OCI-LY1 (cell line): ENCODE measurements at regions not wholly inside any gene's neighbourhood (a gene's known extent, or its start where the extent isn't known, plus 50 kb on each side); places are given as distances from the start of the nearest gene placed in this dataset.

Experiments
- H2AFZ ChIP-seq: fragments of 200-600 bp; sonication (generic), shearing (Covaris generic); 2 replicates; pipeline ENCODE4 v1.6.0; 2014; ENCODE audit warnings: antibody characterized with exemption, mild to moderate bottlenecking, low read length
- H3F3A ChIP-seq: fragments of 200-600 bp; sonication (generic), shearing (Covaris generic); 2 replicates; pipeline ENCODE4 v1.6.0; 2014; ENCODE audit warnings: mild to moderate bottlenecking, antibody characterized with exemption, low read length, moderate library complexity; ENCODE audit not compliant: insufficient read depth
- H3K27ac ChIP-seq: fragments of 200-600 bp; sonication (generic); 2 replicates; pipeline ENCODE4 v1.5.1; 2014; ENCODE audit warnings: low read length, mixed run types, mild to moderate bottlenecking, low read depth; ENCODE audit not compliant: poor library complexity, severe bottlenecking
- H3K27me3 ChIP-seq: fragments of 200-600 bp; sonication (generic); 2 replicates; pipeline ENCODE4 v1.6.0; 2014; ENCODE audit warnings: antibody characterized with exemption, mild to moderate bottlenecking, low read length, moderate library complexity; ENCODE audit not compliant: insufficient read depth
- H3K36me3 ChIP-seq: fragments of 200-600 bp; sonication (generic); 2 replicates; pipeline ENCODE4 v1.6.1; 2014; ENCODE audit warnings: mild to moderate bottlenecking, antibody characterized with exemption, low read length, moderate library complexity, mixed read lengths; ENCODE audit not compliant: insufficient read depth
- H3K4me1 ChIP-seq: fragments of 200-600 bp; sonication (generic); 2 replicates; pipeline ENCODE4 v1.5.1; 2014; ENCODE audit warnings: mild to moderate bottlenecking, low read length, moderate library complexity; ENCODE audit not compliant: insufficient read depth, severe bottlenecking
- H3K4me2 ChIP-seq: fragments of 200-600 bp; sonication (generic), shearing (Covaris generic); 2 replicates; pipeline ENCODE4 v1.6.1; 2014; ENCODE audit warnings: low read length
- H3K4me3 ChIP-seq: fragments of 200-600 bp; sonication (generic); 2 replicates; pipeline ENCODE4 v1.5.1; 2014; ENCODE audit warnings: low read length, low read depth, mild to moderate bottlenecking, mixed read lengths; ENCODE audit not compliant: poor library complexity, severe bottlenecking
- H3K79me2 ChIP-seq: fragments of 200-600 bp; shearing (Covaris generic); 2 replicates; pipeline ENCODE4 v1.6.1; 2016; ENCODE audit warnings: mixed run types, low read length, mixed read lengths; ENCODE audit not compliant: insufficient read depth
- H3K9ac ChIP-seq: fragments of 200-600 bp; sonication (generic), shearing (Covaris generic); 2 replicates; pipeline ENCODE4 v1.6.1; 2014; ENCODE audit warnings: mild to moderate bottlenecking, low read length, mixed read lengths
- H3K9me2 ChIP-seq: fragments of 200-600 bp; sonication (generic), shearing (Covaris generic); 2 replicates; pipeline ENCODE4 v1.6.1; 2014; ENCODE audit warnings: low read depth, mild to moderate bottlenecking, low read length, mixed read lengths
- H3K9me3 ChIP-seq: fragments of 200-600 bp; shearing (Covaris generic); 2 replicates; pipeline ENCODE4 v1.6.1; 2014; ENCODE audit warnings: low read length, mixed read lengths
- H4K20me1 ChIP-seq: fragments of 200-600 bp; sonication (generic), shearing (Covaris generic); 2 replicates; pipeline ENCODE4 v1.6.0; 2016; ENCODE audit warnings: mild to moderate bottlenecking, low read length; ENCODE audit not compliant: insufficient read depth
- EZH2 ChIP-seq: fragments of 200-600 bp; sonication (generic), shearing (Covaris generic); IDR thresholded peaks from 2 replicates; pipeline ENCODE4 v1.8.0; 2017; ENCODE audit warnings: borderline replicate concordance, mixed run types, mild to moderate bottlenecking, antibody characterized with exemption, low read length, moderate library complexity, mixed read lengths
- TF ChIP-seq, protein P1 (sequence below): fragments of 200-600 bp; sonication (generic), shearing (Covaris generic); IDR thresholded peaks from 2 replicates; pipeline ENCODE4 v1.5.1; 2017; ENCODE audit warnings: mild to moderate bottlenecking, antibody characterized with exemption, low read length, moderate library complexity, mixed read lengths

DNA sequence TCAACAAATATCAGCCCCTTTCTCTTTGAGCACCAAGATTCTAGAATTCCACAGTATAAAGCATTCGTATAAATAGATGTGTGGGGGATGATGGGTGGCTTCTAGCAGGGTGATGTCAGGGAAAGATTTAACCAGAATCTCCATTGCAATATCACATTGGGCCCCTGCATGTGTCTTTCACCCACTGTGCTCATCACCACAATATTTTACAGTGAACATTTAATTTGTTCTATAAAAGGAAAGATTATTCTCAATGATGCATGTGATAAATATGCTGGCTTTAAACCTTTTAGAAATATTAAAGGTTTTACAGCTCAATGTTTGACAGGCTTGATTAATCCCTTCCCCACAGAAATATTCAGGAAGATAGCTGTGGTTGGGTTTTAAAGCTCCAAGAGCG, 457.8 kb upstream of the DAB1 start:
- Histone ChIP-seq H3K36me3 (no peaks in the 10 kb centered on the region), H4K20me1 (no peaks in the 10 kb centered on the region), H3K9me2 (no peaks in the 10 kb centered on the region), H3K4me2 (no peak overlapping the region), H3K79me2 (no peaks in the 10 kb centered on the region), H3K27me3 (no peaks in the 10 kb centered on the region), H3F3A (no peaks in the 10 kb centered on the region), H2AFZ (no peak overlapping the region), H3K9ac (no peak overlapping the region), H3K27ac (no peak overlapping the region), H3K4me1 (no peaks in the 10 kb centered on the region), H3K9me3 (no peaks in the 10 kb centered on the region), H3K4me3 (no peak overlapping the region)
- TF ChIP-seq, protein P1, sequence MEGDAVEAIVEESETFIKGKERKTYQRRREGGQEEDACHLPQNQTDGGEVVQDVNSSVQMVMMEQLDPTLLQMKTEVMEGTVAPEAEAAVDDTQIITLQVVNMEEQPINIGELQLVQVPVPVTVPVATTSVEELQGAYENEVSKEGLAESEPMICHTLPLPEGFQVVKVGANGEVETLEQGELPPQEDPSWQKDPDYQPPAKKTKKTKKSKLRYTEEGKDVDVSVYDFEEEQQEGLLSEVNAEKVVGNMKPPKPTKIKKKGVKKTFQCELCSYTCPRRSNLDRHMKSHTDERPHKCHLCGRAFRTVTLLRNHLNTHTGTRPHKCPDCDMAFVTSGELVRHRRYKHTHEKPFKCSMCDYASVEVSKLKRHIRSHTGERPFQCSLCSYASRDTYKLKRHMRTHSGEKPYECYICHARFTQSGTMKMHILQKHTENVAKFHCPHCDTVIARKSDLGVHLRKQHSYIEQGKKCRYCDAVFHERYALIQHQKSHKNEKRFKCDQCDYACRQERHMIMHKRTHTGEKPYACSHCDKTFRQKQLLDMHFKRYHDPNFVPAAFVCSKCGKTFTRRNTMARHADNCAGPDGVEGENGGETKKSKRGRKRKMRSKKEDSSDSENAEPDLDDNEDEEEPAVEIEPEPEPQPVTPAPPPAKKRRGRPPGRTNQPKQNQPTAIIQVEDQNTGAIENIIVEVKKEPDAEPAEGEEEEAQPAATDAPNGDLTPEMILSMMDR, result no peak
- no peak for TF ChIP-seq EZH2

DNA sequence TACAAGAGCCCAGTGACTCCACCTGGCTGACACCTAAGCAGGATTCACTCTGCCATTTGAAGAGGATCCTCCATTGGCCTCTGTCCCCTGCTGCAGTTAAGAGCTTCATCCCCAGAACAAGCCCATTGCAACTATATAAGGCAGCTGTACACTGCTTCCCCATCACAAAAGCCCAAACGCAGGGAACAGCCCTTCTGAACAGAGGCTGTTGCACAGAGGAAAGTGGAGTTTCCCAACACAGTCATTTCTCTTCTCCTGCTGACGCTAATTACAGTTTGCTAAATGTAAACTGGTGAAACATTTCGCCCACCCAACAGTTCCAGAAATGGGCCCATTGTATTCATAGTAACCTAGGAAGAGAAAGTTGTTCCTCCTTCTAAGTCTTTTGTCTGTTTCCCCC, 455.8 kb upstream of the DAB1 start:
- TF ChIP-seq, protein P1, result no peak
- Histone ChIP-seq H3K4me3 (no peak overlapping the region), H3K27me3 (no peaks in the 10 kb centered on the region), H3K9ac (no peak overlapping the region), H2AFZ (no peak overlapping the region), H3K9me2 (no peaks in the 10 kb centered on the region), H3K4me1 (no peaks in the 10 kb centered on the region), H3K79me2 (no peaks in the 10 kb centered on the region), H3K27ac (no peak overlapping the region), H3K9me3 (no peaks in the 10 kb centered on the region), H3K4me2 (no peak overlapping the region), H3F3A (no peaks in the 10 kb centered on the region), H4K20me1 (no peaks in the 10 kb centered on the region), H3K36me3 (no peaks in the 10 kb centered on the region)

DNA sequence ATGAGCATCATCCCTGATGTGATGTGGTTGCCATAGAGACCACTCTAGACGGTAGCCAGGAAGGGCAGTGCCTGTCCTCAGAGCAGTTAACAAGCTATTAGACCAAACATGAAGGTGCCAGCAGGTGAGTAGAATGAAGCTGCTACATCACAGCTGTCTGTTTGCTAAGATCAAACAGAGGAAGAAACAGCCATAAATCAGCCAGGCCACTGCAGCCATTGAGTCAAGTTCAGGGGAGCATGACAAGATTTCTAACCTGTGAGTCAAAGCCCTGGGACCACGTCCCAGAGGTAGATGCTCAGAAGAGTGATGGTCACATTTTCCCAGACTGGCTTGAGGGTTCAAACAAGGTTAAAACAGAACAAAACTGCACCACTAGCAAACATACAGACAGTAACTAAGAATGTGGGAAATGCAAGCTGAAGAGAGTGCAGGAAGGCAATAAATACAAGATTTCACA, 450.6 kb upstream of the DAB1 start:
- Histone ChIP-seq H3K27ac (no peak overlapping the region), H3K36me3 (no peaks in the 10 kb centered on the region), H3K4me2 (no peak overlapping the region), H3K9me2 (no peaks in the 10 kb centered on the region), H4K20me1 (no peaks in the 10 kb centered on the region), H3K27me3 (no peaks in the 10 kb centered on the region), H3K4me3 (no peak overlapping the region), H3K4me1 (no peaks in the 10 kb centered on the region), H3K9ac (no peak overlapping the region), H3F3A (no peaks in the 10 kb centered on the region), H3K79me2 (no peaks in the 10 kb centered on the region), H2AFZ (no peak overlapping the region), H3K9me3 (no peaks in the 10 kb centered on the region)
- no peak for TF ChIP-seq EZH2
- TF ChIP-seq, protein P1, result no peak
